RWPE1 (cell line): ENCODE measurements at regions not wholly inside any gene's neighbourhood (a gene's known extent, or its start where the extent isn't known, plus 50 kb on each side); places are given as distances from the start of the nearest gene placed in this dataset.

ENCODE experiments used
- CTCF ChIA-PET: fragments of 350-600 bp; sonication (Branson Sonifier 250); formaldehyde crosslinking; extraction: SDS; loops from one replicate; lab custom pipeline; 2021; lab: Yijun Ruan, JAX
- POLR2A ChIA-PET: fragments of 400-600 bp; formaldehyde crosslinking; extraction: SDS; loops from one replicate; lab custom pipeline; 2020; ENCODE audit warnings: antibody characterized with exemption; ENCODE audit not compliant: low non-redundant PET; lab: Yijun Ruan, JAX
- DNase-seq: peaks from one replicate; pipeline ENCODE4 v3.0.0; 2012; ENCODE audit warnings: low spot score
- H3K27ac ChIP-seq: fragments of 450-650 bp; 2 replicates; pipeline ENCODE4 v1.5.1; 2017
- CTCF ChIP-seq: fragments of 450-650 bp; conservative IDR thresholded peaks from 2 replicates; pipeline ENCODE4 v1.5.1; 2017; ENCODE audit warnings: low read depth, mild to moderate bottlenecking

DNA sequence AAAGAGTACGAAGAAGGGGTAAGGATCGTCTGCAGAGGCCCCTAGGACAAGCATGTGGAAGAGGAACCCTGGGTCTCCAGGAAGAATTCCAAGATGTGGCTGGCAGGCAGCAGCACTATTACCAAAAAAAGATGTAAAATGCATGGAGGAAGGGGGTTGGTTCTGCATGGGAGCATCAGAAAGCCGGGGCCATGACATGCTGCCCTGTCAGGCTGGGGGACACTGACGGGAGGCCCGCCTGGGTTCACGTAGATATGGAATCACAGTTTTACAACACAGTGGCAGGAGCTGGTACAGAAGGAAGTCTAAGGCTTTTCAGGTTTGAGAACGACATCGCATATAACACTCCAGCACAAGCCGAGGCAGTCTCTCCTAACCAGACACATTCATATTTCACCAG is 150.0 kb upstream of the GSC start:
- POLR2A ChIA-PET: no interaction called here
- no peak overlapping the region for H3K27ac ChIP-seq
- CTCF ChIA-PET: no interaction called here
- DNase-seq: no peak
- no peak for TF ChIP-seq CTCF

GRCh38 chr14:94918896-94919295 is 149.0 kb upstream of the GSC start:
- CTCF ChIA-PET: no interaction called here
- POLR2A ChIA-PET: no interaction called here
- TF ChIP-seq CTCF: no peak
- peak; percentile 75 for DNase-seq
- no peak overlapping the region for H3K27ac ChIP-seq

DNA sequence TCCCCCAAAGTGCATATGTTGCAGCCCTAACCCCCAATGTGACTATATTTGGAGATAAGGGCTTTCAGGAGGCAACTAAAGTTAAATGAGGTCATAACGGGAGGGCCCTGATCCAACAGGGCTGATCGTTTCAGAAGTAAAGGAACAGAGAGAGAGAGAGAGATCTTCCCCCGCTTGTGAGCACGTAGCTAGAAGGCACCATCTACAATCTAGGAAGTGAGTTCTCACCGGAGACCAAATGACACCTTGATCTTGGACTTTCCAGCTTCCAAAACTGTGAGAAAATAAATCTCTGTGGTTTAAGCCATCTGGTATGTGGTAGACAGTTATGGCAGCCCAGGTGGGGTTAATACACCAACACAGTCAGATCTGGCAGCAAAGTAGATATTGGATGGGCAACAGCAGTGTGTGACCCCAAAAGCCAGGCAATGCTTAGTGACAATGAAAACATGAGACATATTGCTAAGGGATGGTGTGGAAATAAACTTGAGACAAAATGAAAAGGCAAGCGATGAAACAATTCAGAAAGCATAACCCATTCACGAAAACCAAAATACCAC is 147.2 kb upstream of the GSC start:
- ChIA-PET CTCF (interaction anchor here (0.6 kb wide), 1 partner anchor 117 kb away, joined by 3 read pairs; no protein-coding TSS in a partner anchor), POLR2A (no interaction called here)

DNA sequence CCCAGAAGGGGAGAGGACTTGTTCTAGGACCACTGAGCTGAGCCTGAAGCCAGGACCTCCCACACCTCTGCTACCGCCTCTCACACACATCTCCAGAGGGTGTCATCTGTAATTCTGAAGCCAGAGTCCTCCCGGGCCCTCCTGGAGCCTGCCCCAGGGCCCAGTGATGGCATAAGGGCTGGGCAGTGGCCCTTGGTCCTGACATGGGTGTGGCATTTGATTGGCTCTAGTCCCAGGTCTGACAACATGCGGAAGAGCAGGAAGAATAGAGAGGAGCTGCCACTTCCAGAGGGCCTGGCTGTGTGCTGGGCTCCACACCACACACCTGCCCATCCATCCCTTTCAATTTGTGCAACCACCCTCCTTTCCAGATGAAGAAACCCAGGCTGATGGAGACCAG is 144.3 kb upstream of the GSC start:
- no peak for DNase-seq
- ChIA-PET CTCF (no interaction called here), POLR2A (no interaction called here)

More for the DNA sequence above, 147.2 kb upstream of the GSC start:
- no peak for DNase-seq
- no peak for TF ChIP-seq CTCF
- no peak overlapping the region for H3K27ac ChIP-seq

DNA sequence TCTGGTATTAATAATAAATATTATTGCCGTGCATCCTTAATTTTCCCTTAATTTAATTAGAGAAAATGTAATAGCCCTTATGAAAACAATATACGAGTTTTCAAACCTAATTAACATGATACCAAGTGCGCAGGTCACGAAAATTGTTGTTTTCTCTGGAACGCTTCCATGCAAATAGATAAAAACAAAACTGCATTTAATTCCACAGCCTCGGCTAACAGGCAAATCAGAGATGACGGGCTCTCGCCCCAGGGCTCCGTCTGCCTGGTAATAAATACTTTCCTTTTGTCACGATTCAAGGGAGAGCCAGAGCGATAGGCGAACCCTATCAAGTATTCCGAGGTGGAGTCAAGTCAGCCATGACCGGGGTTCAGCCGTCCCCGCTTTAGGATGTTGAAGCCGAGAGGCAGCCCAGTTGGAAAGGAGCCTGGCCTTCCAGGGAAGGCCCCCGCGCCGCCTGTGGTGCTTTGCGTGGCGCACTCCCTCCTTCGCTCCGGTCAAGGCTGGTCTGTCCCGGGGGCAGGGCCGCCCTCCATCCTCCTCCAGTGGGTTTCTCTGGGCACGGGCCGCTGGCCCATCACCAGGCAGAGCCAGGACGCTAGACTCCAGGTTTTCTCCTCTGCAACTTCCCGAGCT is 137.8 kb upstream of the GSC start:
- ChIA-PET CTCF (interaction anchor here (0.7 kb wide), 1 partner anchor 364 kb away, joined by 6 read pairs; no protein-coding TSS in a partner anchor), POLR2A (no interaction called here)
- TF ChIP-seq CTCF: no peak
- H3K27ac ChIP-seq: no peak overlapping the region
- DNase-seq: no peak

More for the DNA sequence above, 144.3 kb upstream of the GSC start:
- no peak for TF ChIP-seq CTCF
- no peak overlapping the region for H3K27ac ChIP-seq

GRCh38 chr14:94906991-94907587 is 137.2 kb upstream of the GSC start:
- ChIA-PET POLR2A (no interaction called here), CTCF (interaction anchor here (0.7 kb wide), 1 partner anchor 364 kb away, joined by 6 read pairs; no protein-coding TSS in a partner anchor)
- no peak for TF ChIP-seq CTCF
- no peak overlapping the region for H3K27ac ChIP-seq
- no peak for DNase-seq
